GM12878 (cell line): ENCODE measurements at regions not wholly inside any gene's neighbourhood (a gene's known extent, or its start where the extent isn't known, plus 50 kb on each side); places are given as distances from the start of the nearest gene placed in this dataset.

ENCODE experiments used
- CBX5 ChIP-seq: sonication (generic); IDR thresholded peaks from 2 replicates; pipeline ENCODE4 v1.6.1; 2016; ENCODE audit warnings: low read depth, moderate library complexity, mild to moderate bottlenecking, inconsistent platforms
- TF ChIP-seq, protein P1 (sequence below), 3 experiments: IDR thresholded peaks in 2 of 3; conservative IDR thresholded peaks in 1 of 3; 2 replicates each; pipeline ENCODE4 v1.5.1; 2011; ENCODE audit warnings: low read depth in 3 of 3, low read length in 3 of 3, mild to moderate bottlenecking in 3 of 3, control low read depth in 2 of 3, moderate library complexity in 2 of 3, inconsistent platforms in 1 of 3, mixed read lengths in 1 of 3; ENCODE audit not compliant: control insufficient read depth in 2 of 3, insufficient read depth in 1 of 3; ENCODE audit errors: extremely low read depth in 1 of 3
- TF ChIP-seq, protein P2 (sequence below): IDR thresholded peaks from 2 replicates; pipeline ENCODE4 v1.6.1; 2011; ENCODE audit warnings: borderline replicate concordance, low read depth, mild to moderate bottlenecking, moderate library complexity, low read length; ENCODE audit not compliant: insufficient read depth, poor library complexity, severe bottlenecking
- TF ChIP-seq, protein P3 (sequence below): fragments of 450-650 bp; IDR thresholded peaks from 2 replicates; pipeline ENCODE4 v1.6.1; 2016; ENCODE audit warnings: mild to moderate bottlenecking

DNA sequence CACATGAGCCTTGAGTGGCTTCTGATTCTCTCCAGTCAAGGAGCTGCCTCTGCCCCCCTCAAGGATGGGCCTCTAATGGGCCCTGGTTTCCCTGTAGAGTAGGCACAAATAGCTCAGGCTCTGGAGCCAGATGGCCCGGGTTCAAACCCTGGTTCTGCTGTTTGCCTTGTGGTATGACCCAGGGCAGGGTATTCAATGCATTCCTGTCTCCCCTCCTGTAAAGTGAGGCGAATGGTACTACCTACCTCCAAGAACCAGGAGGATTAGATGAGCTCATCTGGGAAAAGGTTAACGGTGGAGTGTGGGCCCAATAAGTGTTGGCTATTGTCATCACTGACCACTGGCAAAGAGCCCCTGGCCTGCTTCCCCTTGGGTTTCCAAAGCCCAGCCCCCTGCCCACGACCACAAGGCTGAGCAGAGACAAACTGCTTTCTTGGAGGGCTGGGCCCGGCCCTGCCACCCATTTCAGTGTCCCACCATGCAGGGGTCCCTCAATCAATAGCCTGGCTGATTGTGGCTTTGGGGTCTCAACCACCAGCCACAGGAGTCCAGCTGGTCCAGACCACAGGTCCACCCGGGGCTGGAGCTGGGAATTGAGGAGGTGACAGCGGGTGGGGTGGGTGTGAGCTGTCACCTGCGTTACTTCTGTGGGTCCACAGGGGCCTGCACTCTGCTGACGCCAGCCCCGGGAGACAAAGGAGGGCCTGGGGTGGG, 115.6 kb upstream of the RUNX3 start:
- TF ChIP-seq, protein P1, sequence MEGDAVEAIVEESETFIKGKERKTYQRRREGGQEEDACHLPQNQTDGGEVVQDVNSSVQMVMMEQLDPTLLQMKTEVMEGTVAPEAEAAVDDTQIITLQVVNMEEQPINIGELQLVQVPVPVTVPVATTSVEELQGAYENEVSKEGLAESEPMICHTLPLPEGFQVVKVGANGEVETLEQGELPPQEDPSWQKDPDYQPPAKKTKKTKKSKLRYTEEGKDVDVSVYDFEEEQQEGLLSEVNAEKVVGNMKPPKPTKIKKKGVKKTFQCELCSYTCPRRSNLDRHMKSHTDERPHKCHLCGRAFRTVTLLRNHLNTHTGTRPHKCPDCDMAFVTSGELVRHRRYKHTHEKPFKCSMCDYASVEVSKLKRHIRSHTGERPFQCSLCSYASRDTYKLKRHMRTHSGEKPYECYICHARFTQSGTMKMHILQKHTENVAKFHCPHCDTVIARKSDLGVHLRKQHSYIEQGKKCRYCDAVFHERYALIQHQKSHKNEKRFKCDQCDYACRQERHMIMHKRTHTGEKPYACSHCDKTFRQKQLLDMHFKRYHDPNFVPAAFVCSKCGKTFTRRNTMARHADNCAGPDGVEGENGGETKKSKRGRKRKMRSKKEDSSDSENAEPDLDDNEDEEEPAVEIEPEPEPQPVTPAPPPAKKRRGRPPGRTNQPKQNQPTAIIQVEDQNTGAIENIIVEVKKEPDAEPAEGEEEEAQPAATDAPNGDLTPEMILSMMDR (IDR thresholded peaks at IDR 0.05 in 2 of 3, conservative IDR thresholded peaks at IDR 0.05 in 1 of 3; ENCODE audit: control insufficient read depth in 2 of 3, extremely low read depth in 1 of 3, insufficient read depth in 1 of 3, low read depth in 3 of 3, low read length in 3 of 3): no peak
- no peak for TF ChIP-seq CBX5
- TF ChIP-seq, protein P2, sequence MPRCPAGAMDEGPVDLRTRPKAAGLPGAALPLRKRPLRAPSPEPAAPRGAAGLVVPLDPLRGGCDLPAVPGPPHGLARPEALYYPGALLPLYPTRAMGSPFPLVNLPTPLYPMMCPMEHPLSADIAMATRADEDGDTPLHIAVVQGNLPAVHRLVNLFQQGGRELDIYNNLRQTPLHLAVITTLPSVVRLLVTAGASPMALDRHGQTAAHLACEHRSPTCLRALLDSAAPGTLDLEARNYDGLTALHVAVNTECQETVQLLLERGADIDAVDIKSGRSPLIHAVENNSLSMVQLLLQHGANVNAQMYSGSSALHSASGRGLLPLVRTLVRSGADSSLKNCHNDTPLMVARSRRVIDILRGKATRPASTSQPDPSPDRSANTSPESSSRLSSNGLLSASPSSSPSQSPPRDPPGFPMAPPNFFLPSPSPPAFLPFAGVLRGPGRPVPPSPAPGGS: no peak
- TF ChIP-seq, protein P3, sequence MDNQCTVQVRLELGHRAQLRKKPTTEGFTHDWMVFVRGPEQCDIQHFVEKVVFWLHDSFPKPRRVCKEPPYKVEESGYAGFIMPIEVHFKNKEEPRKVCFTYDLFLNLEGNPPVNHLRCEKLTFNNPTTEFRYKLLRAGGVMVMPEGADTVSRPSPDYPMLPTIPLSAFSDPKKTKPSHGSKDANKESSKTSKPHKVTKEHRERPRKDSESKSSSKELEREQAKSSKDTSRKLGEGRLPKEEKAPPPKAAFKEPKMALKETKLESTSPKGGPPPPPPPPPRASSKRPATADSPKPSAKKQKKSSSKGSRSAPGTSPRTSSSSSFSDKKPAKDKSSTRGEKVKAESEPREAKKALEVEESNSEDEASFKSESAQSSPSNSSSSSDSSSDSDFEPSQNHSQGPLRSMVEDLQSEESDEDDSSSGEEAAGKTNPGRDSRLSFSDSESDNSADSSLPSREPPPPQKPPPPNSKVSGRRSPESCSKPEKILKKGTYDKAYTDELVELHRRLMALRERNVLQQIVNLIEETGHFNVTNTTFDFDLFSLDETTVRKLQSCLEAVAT: no peak
